Hepatocyte (in vitro differentiated cells): ENCODE measurements at regions not wholly inside any gene's neighbourhood (a gene's known extent, or its start where the extent isn't known, plus 50 kb on each side); places are given as distances from the start of the nearest gene placed in this dataset.

Source experiments
- EZH2 ChIP-seq: fragments of 200-600 bp; sonication (generic); IDR thresholded peaks from 2 replicates; pipeline ENCODE4 v1.6.1; 2016; ENCODE audit warnings: antibody characterized with exemption, mild to moderate bottlenecking, borderline replicate concordance
- EZH2phosphoT487 ChIP-seq: fragments of 200-600 bp; sonication (generic); IDR thresholded peaks from one replicate; pipeline ENCODE4 v1.6.1; 2018; ENCODE audit warnings: antibody characterized with exemption, mild to moderate bottlenecking, low read depth, moderate library complexity; ENCODE audit not compliant: unreplicated experiment, severe bottlenecking
- TF ChIP-seq, protein P1 (sequence below): fragments of 200-600 bp; sonication (generic); IDR thresholded peaks from 2 replicates; pipeline ENCODE4 v1.5.1; 2016; ENCODE audit warnings: antibody characterized with exemption, mild to moderate bottlenecking; ENCODE audit not compliant: poor library complexity

DNA sequence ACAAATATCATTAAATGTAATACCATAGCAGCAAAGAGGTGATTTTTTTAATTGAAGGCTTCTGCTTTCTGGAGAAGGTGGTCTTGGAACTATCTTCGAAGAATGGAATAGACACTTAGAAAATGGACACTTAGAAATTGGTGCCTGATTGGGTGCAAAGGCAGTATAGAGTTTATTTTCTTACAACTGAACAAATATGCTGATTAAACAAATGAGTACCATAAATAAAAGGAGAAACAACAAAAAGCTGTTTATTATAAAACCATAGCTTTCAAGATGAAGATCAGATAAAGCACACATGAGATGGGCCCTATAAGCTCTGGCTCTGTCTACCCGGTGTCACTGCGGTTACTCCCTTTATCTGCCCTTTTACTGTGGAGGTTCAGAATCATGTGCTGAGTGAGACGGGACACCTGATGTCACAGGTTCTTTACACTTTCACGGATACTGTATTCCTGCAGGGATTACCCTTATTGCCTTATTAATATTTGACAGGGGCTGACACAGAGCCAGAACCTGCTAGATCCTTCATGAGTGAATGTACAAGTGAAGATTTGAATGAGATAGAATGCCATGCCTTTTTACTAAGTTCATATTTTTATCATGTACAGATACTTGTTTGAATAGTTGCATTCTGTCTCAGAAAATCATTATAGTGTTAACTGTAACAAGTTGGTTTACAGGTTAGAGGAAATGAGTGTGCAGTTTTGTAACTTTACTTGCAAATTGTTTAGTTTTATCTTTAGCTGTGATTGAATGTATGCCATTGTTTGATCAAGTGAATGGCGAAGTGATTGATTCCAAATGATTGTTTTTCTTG is 477.5 kb upstream of the RGS6 start:
- TF ChIP-seq, protein P1, sequence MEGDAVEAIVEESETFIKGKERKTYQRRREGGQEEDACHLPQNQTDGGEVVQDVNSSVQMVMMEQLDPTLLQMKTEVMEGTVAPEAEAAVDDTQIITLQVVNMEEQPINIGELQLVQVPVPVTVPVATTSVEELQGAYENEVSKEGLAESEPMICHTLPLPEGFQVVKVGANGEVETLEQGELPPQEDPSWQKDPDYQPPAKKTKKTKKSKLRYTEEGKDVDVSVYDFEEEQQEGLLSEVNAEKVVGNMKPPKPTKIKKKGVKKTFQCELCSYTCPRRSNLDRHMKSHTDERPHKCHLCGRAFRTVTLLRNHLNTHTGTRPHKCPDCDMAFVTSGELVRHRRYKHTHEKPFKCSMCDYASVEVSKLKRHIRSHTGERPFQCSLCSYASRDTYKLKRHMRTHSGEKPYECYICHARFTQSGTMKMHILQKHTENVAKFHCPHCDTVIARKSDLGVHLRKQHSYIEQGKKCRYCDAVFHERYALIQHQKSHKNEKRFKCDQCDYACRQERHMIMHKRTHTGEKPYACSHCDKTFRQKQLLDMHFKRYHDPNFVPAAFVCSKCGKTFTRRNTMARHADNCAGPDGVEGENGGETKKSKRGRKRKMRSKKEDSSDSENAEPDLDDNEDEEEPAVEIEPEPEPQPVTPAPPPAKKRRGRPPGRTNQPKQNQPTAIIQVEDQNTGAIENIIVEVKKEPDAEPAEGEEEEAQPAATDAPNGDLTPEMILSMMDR = no peak
- TF ChIP-seq EZH2 (no peak), EZH2phosphoT487 (no peak)
